HL-60 (cell line): ENCODE measurements at regions not wholly inside any gene's neighbourhood (a gene's known extent, or its start where the extent isn't known, plus 50 kb on each side); places are given as distances from the start of the nearest gene placed in this dataset.

Source experiments
- POLR2AphosphoS5 ChIP-seq: IDR thresholded peaks from 2 replicates; pipeline ENCODE4 v1.6.1; 2012; ENCODE audit warnings: low read depth
- TF ChIP-seq, protein P1 (sequence below): IDR thresholded peaks from one replicate; pipeline ENCODE4 v1.5.1; 2011; ENCODE audit warnings: low read length, control low read depth, inconsistent platforms; ENCODE audit not compliant: insufficient read depth
- TF ChIP-seq, protein P2 (sequence below): IDR thresholded peaks from 2 replicates; pipeline ENCODE4 v1.6.1; 2012; ENCODE audit warnings: low read depth; ENCODE audit not compliant: insufficient replicate concordance

DNA sequence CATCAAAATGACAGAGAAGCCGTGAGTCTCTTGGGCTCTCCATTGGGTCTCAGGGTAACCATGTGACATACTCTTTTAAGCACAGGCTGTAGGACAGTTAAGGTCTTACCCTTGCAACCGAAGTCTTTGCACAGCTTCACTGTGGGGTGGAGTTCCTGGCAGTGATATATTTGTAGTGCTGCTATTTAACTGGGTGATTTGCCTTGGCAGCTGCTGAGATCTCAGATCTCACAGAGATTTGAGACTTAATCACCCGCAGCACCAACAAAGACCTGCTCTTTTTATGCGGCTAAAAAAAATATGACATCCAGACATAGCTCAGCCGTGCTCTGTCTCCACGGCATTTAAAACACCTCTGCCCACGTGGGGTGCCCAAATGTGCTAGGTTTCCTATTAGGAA, 63.4 kb upstream of the NPTX2 start:
- TF ChIP-seq, protein P1, sequence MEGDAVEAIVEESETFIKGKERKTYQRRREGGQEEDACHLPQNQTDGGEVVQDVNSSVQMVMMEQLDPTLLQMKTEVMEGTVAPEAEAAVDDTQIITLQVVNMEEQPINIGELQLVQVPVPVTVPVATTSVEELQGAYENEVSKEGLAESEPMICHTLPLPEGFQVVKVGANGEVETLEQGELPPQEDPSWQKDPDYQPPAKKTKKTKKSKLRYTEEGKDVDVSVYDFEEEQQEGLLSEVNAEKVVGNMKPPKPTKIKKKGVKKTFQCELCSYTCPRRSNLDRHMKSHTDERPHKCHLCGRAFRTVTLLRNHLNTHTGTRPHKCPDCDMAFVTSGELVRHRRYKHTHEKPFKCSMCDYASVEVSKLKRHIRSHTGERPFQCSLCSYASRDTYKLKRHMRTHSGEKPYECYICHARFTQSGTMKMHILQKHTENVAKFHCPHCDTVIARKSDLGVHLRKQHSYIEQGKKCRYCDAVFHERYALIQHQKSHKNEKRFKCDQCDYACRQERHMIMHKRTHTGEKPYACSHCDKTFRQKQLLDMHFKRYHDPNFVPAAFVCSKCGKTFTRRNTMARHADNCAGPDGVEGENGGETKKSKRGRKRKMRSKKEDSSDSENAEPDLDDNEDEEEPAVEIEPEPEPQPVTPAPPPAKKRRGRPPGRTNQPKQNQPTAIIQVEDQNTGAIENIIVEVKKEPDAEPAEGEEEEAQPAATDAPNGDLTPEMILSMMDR: no peak
- TF ChIP-seq, protein P2, sequence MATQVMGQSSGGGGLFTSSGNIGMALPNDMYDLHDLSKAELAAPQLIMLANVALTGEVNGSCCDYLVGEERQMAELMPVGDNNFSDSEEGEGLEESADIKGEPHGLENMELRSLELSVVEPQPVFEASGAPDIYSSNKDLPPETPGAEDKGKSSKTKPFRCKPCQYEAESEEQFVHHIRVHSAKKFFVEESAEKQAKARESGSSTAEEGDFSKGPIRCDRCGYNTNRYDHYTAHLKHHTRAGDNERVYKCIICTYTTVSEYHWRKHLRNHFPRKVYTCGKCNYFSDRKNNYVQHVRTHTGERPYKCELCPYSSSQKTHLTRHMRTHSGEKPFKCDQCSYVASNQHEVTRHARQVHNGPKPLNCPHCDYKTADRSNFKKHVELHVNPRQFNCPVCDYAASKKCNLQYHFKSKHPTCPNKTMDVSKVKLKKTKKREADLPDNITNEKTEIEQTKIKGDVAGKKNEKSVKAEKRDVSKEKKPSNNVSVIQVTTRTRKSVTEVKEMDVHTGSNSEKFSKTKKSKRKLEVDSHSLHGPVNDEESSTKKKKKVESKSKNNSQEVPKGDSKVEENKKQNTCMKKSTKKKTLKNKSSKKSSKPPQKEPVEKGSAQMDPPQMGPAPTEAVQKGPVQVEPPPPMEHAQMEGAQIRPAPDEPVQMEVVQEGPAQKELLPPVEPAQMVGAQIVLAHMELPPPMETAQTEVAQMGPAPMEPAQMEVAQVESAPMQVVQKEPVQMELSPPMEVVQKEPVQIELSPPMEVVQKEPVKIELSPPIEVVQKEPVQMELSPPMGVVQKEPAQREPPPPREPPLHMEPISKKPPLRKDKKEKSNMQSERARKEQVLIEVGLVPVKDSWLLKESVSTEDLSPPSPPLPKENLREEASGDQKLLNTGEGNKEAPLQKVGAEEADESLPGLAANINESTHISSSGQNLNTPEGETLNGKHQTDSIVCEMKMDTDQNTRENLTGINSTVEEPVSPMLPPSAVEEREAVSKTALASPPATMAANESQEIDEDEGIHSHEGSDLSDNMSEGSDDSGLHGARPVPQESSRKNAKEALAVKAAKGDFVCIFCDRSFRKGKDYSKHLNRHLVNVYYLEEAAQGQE: no peak
- TF ChIP-seq POLR2AphosphoS5: no peak
